ENCODE measurements at regions not wholly inside any gene's neighbourhood (a gene's known extent, or its start where the extent isn't known, plus 50 kb on each side); places are given as distances from the start of the nearest gene placed in this dataset.

GRCh38 chr5:125038477-125038876, 292.0 kb upstream of the ZNF608 start:
- Mint-ChIP-seq H3K4me3 (no peak overlapping the region), H3K27me3 (peaks cover 0 to 7% (median 0%) of the 10 kb centered on the region in 5 donors), H3K36me3 (no peaks in the 10 kb centered on the region), H3K4me1 (no peaks in the 10 kb centered on the region), H3K27ac (no peak overlapping the region), H3K9me3 (peaks cover 0 to 10% (median 3%) of the 10 kb centered on the region in 11 donors)
- ATAC-seq: no peak
- POLR2A ChIA-PET: no interaction called here
- H3K27me3 ChIP-seq (ENCODE audit: control insufficient read depth in 2 of 2, insufficient read depth in 2 of 2, low read length in 2 of 2): no peaks in the 10 kb centered on the region
- no peaks in the 10 kb centered on the region for H3K36me3 ChIP-seq (ENCODE audit: control insufficient read depth in 2 of 3, insufficient read depth in 3 of 3, low read length in 3 of 3)
- no peak for DNase-seq
- intact Hi-C loops (cut with micrococcal nuclease): no loop called here
- CTCF ChIA-PET: no interaction called here
- H3K9me3 ChIP-seq (ENCODE audit: control insufficient read depth in 2 of 3, low read length in 3 of 3): no peaks in the 10 kb centered on the region
- H3K4me1 ChIP-seq (ENCODE audit: control insufficient read depth in 2 of 2, insufficient read depth in 2 of 2, low read length in 2 of 2): no peaks in the 10 kb centered on the region
- no peak overlapping the region for H3K27ac ChIP-seq (ENCODE audit: low read depth, low read length)
- no peak overlapping the region for H3K4me3 ChIP-seq (ENCODE audit: low read length)

DNA sequence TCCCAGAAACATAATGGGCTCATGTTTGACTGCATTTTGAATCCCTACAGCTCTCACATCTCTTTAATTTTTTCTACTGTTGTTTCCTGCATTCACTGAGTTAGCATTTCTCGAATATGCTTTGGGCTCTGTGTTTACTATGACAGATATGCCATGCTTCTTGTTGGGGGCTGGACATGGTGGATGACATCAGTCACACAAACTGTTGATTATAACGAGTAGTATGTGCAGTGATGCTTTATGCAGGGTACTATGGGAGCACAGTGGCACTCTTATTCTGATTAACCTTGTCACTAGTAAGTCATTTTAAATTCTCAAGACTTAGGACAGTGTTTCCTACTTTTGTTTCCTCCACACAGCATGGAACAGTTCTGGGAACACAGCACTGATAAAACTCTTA, 295.4 kb upstream of the ZNF608 start:
- Mint-ChIP-seq H3K4me1 (no peaks in the 10 kb centered on the region), H3K36me3 (no peaks in the 10 kb centered on the region), H3K27ac (no peak overlapping the region), H3K27me3 (no peaks in the 10 kb centered on the region), H3K4me3 (no peak overlapping the region), H3K9me3 (peaks cover 0 to 6% (median 0%) of the 10 kb centered on the region in 11 donors)
- no peak overlapping the region for H3K4me3 ChIP-seq (ENCODE audit: low read length)
- no peak overlapping the region for H3K27ac ChIP-seq (ENCODE audit: low read depth, low read length)
- no peaks in the 10 kb centered on the region for H3K27me3 ChIP-seq (ENCODE audit: control insufficient read depth in 2 of 2, insufficient read depth in 2 of 2, low read length in 2 of 2)
- CTCF ChIA-PET: no interaction called here
- no peaks in the 10 kb centered on the region for H3K36me3 ChIP-seq (ENCODE audit: control insufficient read depth in 2 of 3, insufficient read depth in 3 of 3, low read length in 3 of 3)
- H3K4me1 ChIP-seq (ENCODE audit: control insufficient read depth in 2 of 2, insufficient read depth in 2 of 2, low read length in 2 of 2): no peaks in the 10 kb centered on the region
- DNase-seq (no peak), ATAC-seq (no peak)
- POLR2A ChIA-PET: no interaction called here
- no peaks in the 10 kb centered on the region for H3K9me3 ChIP-seq (ENCODE audit: control insufficient read depth in 2 of 3, low read length in 3 of 3)
- intact Hi-C loops (cut with micrococcal nuclease): no loop called here

DNA sequence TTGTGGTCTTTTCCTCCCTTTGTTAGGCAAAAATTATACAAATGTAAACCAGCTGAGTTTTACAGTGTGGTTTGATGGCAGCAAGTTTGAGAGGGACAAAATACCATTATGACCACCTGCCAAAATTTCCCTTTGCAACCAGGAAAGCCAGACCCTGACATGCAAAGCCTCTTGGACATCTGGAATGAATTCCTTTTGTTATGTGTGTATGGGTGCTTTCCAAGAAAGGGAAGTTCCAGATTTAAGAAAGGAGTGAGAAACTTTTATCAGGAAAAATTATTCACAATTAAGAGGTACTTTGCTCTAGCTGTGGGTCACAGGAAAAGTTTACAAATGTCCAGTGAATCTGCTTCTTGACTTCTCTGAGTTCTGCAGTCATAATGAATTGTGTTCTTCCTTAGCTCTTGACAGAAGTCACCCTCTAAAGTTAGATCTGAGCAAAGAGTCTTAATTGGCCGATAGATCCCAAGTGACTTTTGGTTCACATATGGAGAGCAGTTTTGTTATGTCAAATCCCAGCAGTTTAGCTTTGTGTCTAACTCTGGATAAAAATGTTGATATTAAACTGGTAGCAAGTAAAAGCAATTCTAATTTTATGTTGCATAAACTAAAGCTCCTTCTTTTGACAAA, 295.9 kb upstream of the ZNF608 start:
- H3K27me3 ChIP-seq (ENCODE audit: control insufficient read depth in 2 of 2, insufficient read depth in 2 of 2, low read length in 2 of 2): no peaks in the 10 kb centered on the region
- no peak overlapping the region for H3K4me3 ChIP-seq (ENCODE audit: low read length)
- no peaks in the 10 kb centered on the region for H3K36me3 ChIP-seq (ENCODE audit: control insufficient read depth in 2 of 3, insufficient read depth in 3 of 3, low read length in 3 of 3)
- H3K27ac ChIP-seq (ENCODE audit: low read depth, low read length): no peak overlapping the region
- intact Hi-C loops (cut with micrococcal nuclease): no loop called here
- H3K36me3 Mint-ChIP-seq: no peaks in the 10 kb centered on the region
- ATAC-seq: no peak
- H3K27me3 Mint-ChIP-seq: no peaks in the 10 kb centered on the region
- H3K9me3 ChIP-seq (ENCODE audit: control insufficient read depth in 2 of 3, low read length in 3 of 3): no peaks in the 10 kb centered on the region
- H3K4me3 Mint-ChIP-seq: no peak overlapping the region
- POLR2A ChIA-PET: no interaction called here
- CTCF ChIA-PET: no interaction called here
- no peak for DNase-seq
- H3K27ac Mint-ChIP-seq: no peak overlapping the region
- H3K4me1 Mint-ChIP-seq: no peaks in the 10 kb centered on the region
- no peaks in the 10 kb centered on the region for H3K4me1 ChIP-seq (ENCODE audit: control insufficient read depth in 2 of 2, insufficient read depth in 2 of 2, low read length in 2 of 2)
- peaks cover 0 to 6% (median 0%) of the 10 kb centered on the region in 11 donors for H3K9me3 Mint-ChIP-seq

GRCh38 chr5:125043781-125044391, 297.4 kb upstream of the ZNF608 start:
- no peaks in the 10 kb centered on the region for H3K27me3 Mint-ChIP-seq
- H3K27me3 ChIP-seq (ENCODE audit: control insufficient read depth in 2 of 2, insufficient read depth in 2 of 2, low read length in 2 of 2): no peaks in the 10 kb centered on the region
- intact Hi-C loops (cut with micrococcal nuclease): no loop called here
- H3K4me1 ChIP-seq (ENCODE audit: control insufficient read depth in 2 of 2, insufficient read depth in 2 of 2, low read length in 2 of 2): no peaks in the 10 kb centered on the region
- ChIA-PET POLR2A (no interaction called here), CTCF (no interaction called here)
- no peak overlapping the region for H3K27ac ChIP-seq (ENCODE audit: low read depth, low read length)
- no peaks in the 10 kb centered on the region for H3K9me3 ChIP-seq (ENCODE audit: control insufficient read depth in 2 of 3, low read length in 3 of 3)
- DNase-seq (no peak), ATAC-seq (no peak)
- no peak overlapping the region for H3K4me3 ChIP-seq (ENCODE audit: low read length)
- no peaks in the 10 kb centered on the region for H3K36me3 ChIP-seq (ENCODE audit: control insufficient read depth in 2 of 3, insufficient read depth in 3 of 3, low read length in 3 of 3)
- no peak overlapping the region for H3K4me3 Mint-ChIP-seq
- H3K27ac Mint-ChIP-seq: no peak overlapping the region
- H3K36me3 Mint-ChIP-seq: no peaks in the 10 kb centered on the region
- H3K9me3 Mint-ChIP-seq: peaks cover 0 to 6% (median 0%) of the 10 kb centered on the region in 11 donors
- H3K4me1 Mint-ChIP-seq: no peaks in the 10 kb centered on the region

- intact Hi-C loops (cut with micrococcal nuclease): no loop called here
- H3K27me3 Mint-ChIP-seq: no peaks in the 10 kb centered on the region
- CTCF ChIA-PET: no interaction called here
- no peak for ATAC-seq
- H3K36me3 ChIP-seq (ENCODE audit: control insufficient read depth in 2 of 3, insufficient read depth in 3 of 3, low read length in 3 of 3): no peaks in the 10 kb centered on the region
- no peaks in the 10 kb centered on the region for H3K36me3 Mint-ChIP-seq
- H3K9me3 Mint-ChIP-seq: no peaks in the 10 kb centered on the region
- POLR2A ChIA-PET: no interaction called here
- H3K9me3 ChIP-seq (ENCODE audit: control insufficient read depth in 2 of 3, low read length in 3 of 3): no peaks in the 10 kb centered on the region
- DNase-seq: no peak
- H3K27ac ChIP-seq (ENCODE audit: low read depth, low read length): no peak overlapping the region
- no peak overlapping the region for H3K4me3 ChIP-seq (ENCODE audit: low read length)
- H3K27me3 ChIP-seq (ENCODE audit: control insufficient read depth in 2 of 2, insufficient read depth in 2 of 2, low read length in 2 of 2): no peaks in the 10 kb centered on the region
- H3K4me1 ChIP-seq (ENCODE audit: control insufficient read depth in 2 of 2, insufficient read depth in 2 of 2, low read length in 2 of 2): no peaks in the 10 kb centered on the region
- H3K4me1 Mint-ChIP-seq: no peaks in the 10 kb centered on the region
- no peak overlapping the region for H3K27ac Mint-ChIP-seq
- no peak overlapping the region for H3K4me3 Mint-ChIP-seq
These were observed 298.2 kb upstream of the ZNF608 start for GRCh38 chr5:125044491-125045282.

DNA sequence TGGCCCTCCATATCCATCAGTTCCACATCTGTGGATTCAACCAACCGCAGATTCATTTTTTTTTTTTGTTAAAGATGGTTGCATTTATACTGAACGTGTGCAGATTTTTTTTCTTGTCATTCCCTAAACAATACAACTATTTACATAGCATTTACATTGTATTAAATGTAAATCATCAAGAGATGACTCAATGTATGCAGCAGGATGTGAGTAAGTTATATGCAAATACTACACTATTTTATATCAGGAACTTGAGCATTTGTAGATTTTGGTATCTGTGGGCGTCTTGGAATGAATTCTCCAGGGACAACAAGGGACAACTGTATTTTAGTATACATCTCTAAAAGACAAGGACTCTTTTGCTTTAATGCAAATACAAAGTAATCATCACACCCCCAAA, 299.2 kb upstream of the ZNF608 start:
- POLR2A ChIA-PET: no interaction called here
- no peak overlapping the region for H3K4me3 ChIP-seq (ENCODE audit: low read length)
- no peak for ATAC-seq
- no peaks in the 10 kb centered on the region for H3K4me1 ChIP-seq (ENCODE audit: control insufficient read depth in 2 of 2, insufficient read depth in 2 of 2, low read length in 2 of 2)
- H3K27me3 ChIP-seq (ENCODE audit: control insufficient read depth in 2 of 2, insufficient read depth in 2 of 2, low read length in 2 of 2): no peaks in the 10 kb centered on the region
- H3K9me3 ChIP-seq (ENCODE audit: control insufficient read depth in 2 of 3, low read length in 3 of 3): no peaks in the 10 kb centered on the region
- no peaks in the 10 kb centered on the region for H3K36me3 ChIP-seq (ENCODE audit: control insufficient read depth in 2 of 3, insufficient read depth in 3 of 3, low read length in 3 of 3)
- Mint-ChIP-seq H3K27ac (no peak overlapping the region), H3K9me3 (no peaks in the 10 kb centered on the region), H3K4me1 (no peaks in the 10 kb centered on the region), H3K4me3 (no peak overlapping the region), H3K36me3 (no peaks in the 10 kb centered on the region), H3K27me3 (no peaks in the 10 kb centered on the region)
- intact Hi-C loops (cut with micrococcal nuclease): no loop called here
- H3K27ac ChIP-seq (ENCODE audit: low read depth, low read length): no peak overlapping the region
- CTCF ChIA-PET: no interaction called here
- DNase-seq: no peak

GRCh38 chr5:125046838-125047237, 300.4 kb upstream of the ZNF608 start:
- CTCF ChIA-PET: no interaction called here
- Histone ChIP-seq H3K4me3 (ENCODE audit: low read length) (no peak overlapping the region), H3K9me3 (ENCODE audit: control insufficient read depth in 2 of 3, low read length in 3 of 3) (no peaks in the 10 kb centered on the region), H3K4me1 (ENCODE audit: control insufficient read depth in 2 of 2, insufficient read depth in 2 of 2, low read length in 2 of 2) (no peaks in the 10 kb centered on the region), H3K27me3 (ENCODE audit: control insufficient read depth in 2 of 2, insufficient read depth in 2 of 2, low read length in 2 of 2) (no peaks in the 10 kb centered on the region), H3K36me3 (ENCODE audit: control insufficient read depth in 2 of 3, insufficient read depth in 3 of 3, low read length in 3 of 3) (no peaks in the 10 kb centered on the region), H3K27ac (ENCODE audit: low read depth, low read length) (no peak overlapping the region)
- H3K27me3 Mint-ChIP-seq: no peaks in the 10 kb centered on the region
- H3K27ac Mint-ChIP-seq: no peak overlapping the region
- H3K9me3 Mint-ChIP-seq: no peaks in the 10 kb centered on the region
- no peak overlapping the region for H3K4me3 Mint-ChIP-seq
- POLR2A ChIA-PET: no interaction called here
- intact Hi-C loops (cut with micrococcal nuclease): no loop called here
- no peak for DNase-seq
- no peaks in the 10 kb centered on the region for H3K36me3 Mint-ChIP-seq
- ATAC-seq: no peak
- H3K4me1 Mint-ChIP-seq: no peaks in the 10 kb centered on the region

Data from naive thymus-derived CD4-positive, alpha-beta T cell (primary cell).